GM23338 (cell line): ENCODE measurements at regions not wholly inside any gene's neighbourhood (a gene's known extent, or its start where the extent isn't known, plus 50 kb on each side); places are given as distances from the start of the nearest gene placed in this dataset.

Experiments
- ATAC-seq: fragments of 200-7000 bp; cut with Tn5 transposase; 3 replicates; pipeline ENCODE4 v1.9.1; 2020
- DNase-seq: peaks from one replicate; pipeline ENCODE4 v3.0.0-alpha.2; 2015; ENCODE audit warnings: low spot score
- H2AFZ ChIP-seq: fragments of 200-600 bp; sonication (generic); 2 replicates; pipeline ENCODE4 v1.8.0; 2016; ENCODE audit warnings: antibody characterized with exemption, mild to moderate bottlenecking, moderate library complexity
- H3F3A ChIP-seq: fragments of 200-600 bp; sonication (generic); replicated peaks from 2 replicates; pipeline ENCODE4 v1.8.0; 2017; ENCODE audit warnings: antibody characterized with exemption, mixed run types, low read depth
- H3K27ac ChIP-seq: fragments of 200-600 bp; sonication (generic); 2 replicates; pipeline ENCODE4 v1.6.1; 2016; ENCODE audit warnings: low read depth
- H3K27me3 ChIP-seq: fragments of 200-600 bp; sonication (generic); 2 replicates; pipeline ENCODE4 v1.8.0; 2016; ENCODE audit warnings: mild to moderate bottlenecking, mixed run types, moderate library complexity; ENCODE audit not compliant: insufficient read depth
- H3K36me3 ChIP-seq: fragments of 200-600 bp; sonication (generic); 2 replicates; pipeline ENCODE4 v1.8.0; 2016; ENCODE audit warnings: mild to moderate bottlenecking; ENCODE audit not compliant: insufficient read depth
- H3K4me1 ChIP-seq: fragments of 200-600 bp; sonication (generic); 2 replicates; pipeline ENCODE4 v1.8.0; 2016; ENCODE audit warnings: mild to moderate bottlenecking, moderate library complexity; ENCODE audit not compliant: insufficient read depth
- H3K4me2 ChIP-seq: fragments of 200-600 bp; sonication (generic); 2 replicates; pipeline ENCODE4 v1.7.1; 2017; ENCODE audit warnings: mixed run types
- H3K4me3 ChIP-seq: fragments of 200-600 bp; sonication (generic); 2 replicates; pipeline ENCODE4 v1.6.1; 2016; ENCODE audit warnings: mixed run types
- H3K79me2 ChIP-seq: fragments of 200-600 bp; sonication (generic); replicated peaks from 2 replicates; pipeline ENCODE4 v1.8.0; 2017; ENCODE audit warnings: mild to moderate bottlenecking; ENCODE audit not compliant: insufficient read depth
- H3K9me2 ChIP-seq: fragments of 200-600 bp; sonication (generic); 2 replicates; pipeline ENCODE4 v1.8.0; 2017; ENCODE audit not compliant: insufficient read depth
- H4K20me1 ChIP-seq: fragments of 200-600 bp; sonication (generic); replicated peaks from 2 replicates; pipeline ENCODE4 v1.8.0; 2017; ENCODE audit warnings: mild to moderate bottlenecking; ENCODE audit not compliant: insufficient read depth
- H3K27ac Mint-ChIP-seq: 2 replicates; pipeline ENCODE4 v1.8.0; 2020; ENCODE audit warnings: inconsistent platforms, mild to moderate bottlenecking, moderate library complexity, mixed read lengths
- H3K27me3 Mint-ChIP-seq: 3 replicates; pipeline ENCODE4 v1.8.0; 2022; ENCODE audit warnings: low read depth, mild to moderate bottlenecking, moderate library complexity, mixed read lengths, inconsistent platforms; ENCODE audit not compliant: insufficient read depth, poor library complexity
- H3K36me3 Mint-ChIP-seq: 3 replicates; pipeline ENCODE4 v1.8.0; 2021; ENCODE audit warnings: low read depth, mild to moderate bottlenecking, inconsistent platforms, moderate library complexity, mixed read lengths
- H3K4me1 Mint-ChIP-seq: 3 replicates; pipeline ENCODE4 v1.8.0; 2020; ENCODE audit warnings: mild to moderate bottlenecking, inconsistent platforms, mixed read lengths
- H3K4me3 Mint-ChIP-seq: 3 replicates; pipeline ENCODE4 v1.8.0; 2021; ENCODE audit warnings: moderate library complexity, mild to moderate bottlenecking, inconsistent platforms, mixed read lengths
- H3K9me3 Mint-ChIP-seq: 3 replicates; pipeline ENCODE4 v1.8.0; 2020; ENCODE audit warnings: moderate library complexity, mild to moderate bottlenecking, inconsistent platforms, mixed read lengths
- CTCF ChIP-seq, 2 experiments: fragments of 200-600 bp in 1 of 2; sonication (generic) in 1 of 2; conservative IDR thresholded peaks; 2 replicates each; pipeline versions ENCODE4 v1.5.1 to v1.6.1; 2016 to 2017; ENCODE audit warnings: antibody characterized with exemption in 2 of 2, low read depth in 2 of 2, mild to moderate bottlenecking in 2 of 2, moderate library complexity in 1 of 2
- EZH2 ChIP-seq: fragments of 200-600 bp; sonication (generic); IDR thresholded peaks from one replicate; pipeline ENCODE4 v1.8.0; 2017; ENCODE audit warnings: antibody characterized with exemption, mild to moderate bottlenecking, low read depth; ENCODE audit not compliant: unreplicated experiment
- NANOG ChIP-seq: IDR thresholded peaks from 2 replicates; pipeline ENCODE4 v1.6.1; 2016; ENCODE audit warnings: antibody characterized with exemption, borderline replicate concordance
- STAT1 ChIP-seq: IDR thresholded peaks from one replicate; pipeline ENCODE4 v1.6.1; 2016; ENCODE audit warnings: antibody characterized with exemption; ENCODE audit not compliant: unreplicated experiment
- ZNF114 ChIP-seq: fragments of 250-450 bp; sonication (Bioruptor Pico); IDR thresholded peaks from 2 replicates; pipeline ENCODE4 v1.5.0; 2020; ENCODE audit warnings: mild to moderate bottlenecking, moderate library complexity
- ZNF331 ChIP-seq: fragments of 250-450 bp; sonication (Bioruptor Pico); IDR thresholded peaks from 2 replicates; pipeline ENCODE4 v1.5.0; 2020; ENCODE audit warnings: low read depth, mild to moderate bottlenecking, moderate library complexity

DNA sequence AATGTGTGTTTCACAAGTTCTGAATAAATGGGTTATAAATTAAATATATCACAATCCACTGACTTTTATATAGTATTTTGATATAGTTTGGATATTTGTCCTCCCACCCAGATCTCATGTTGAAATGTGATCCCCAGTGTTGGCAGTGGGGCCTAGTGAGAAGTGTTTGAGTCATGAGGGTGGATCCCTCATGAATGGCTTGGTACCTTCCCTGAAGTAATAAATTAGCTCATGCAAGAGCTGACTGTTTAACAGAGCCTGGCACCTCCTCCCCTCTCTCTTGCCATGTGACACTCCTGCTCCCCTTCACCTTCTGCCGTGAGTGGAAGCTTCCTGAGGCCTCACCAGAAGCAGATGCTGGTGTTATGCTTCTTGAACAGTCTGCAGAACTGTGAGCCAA lies 127.9 kb upstream of the PALM2AKAP2 start:
- Histone ChIP-seq H3K36me3 (no peaks in the 10 kb centered on the region), H3K9me2 (no peaks in the 10 kb centered on the region; the same call in none of the 2 replicates), H3K27me3 (no peaks in the 10 kb centered on the region), H3K4me3 (no peak overlapping the region), H3F3A (no peaks in the 10 kb centered on the region), H3K79me2 (no peaks in the 10 kb centered on the region), H2AFZ (no peak overlapping the region), H3K4me2 (no peak overlapping the region), H4K20me1 (no peaks in the 10 kb centered on the region), H3K27ac (no peak overlapping the region), H3K4me1 (0 out of 2 replicates have a peak, but pooled peaks cover 3% of the 10 kb centered on the region)
- no peak overlapping the region for H3K27ac Mint-ChIP-seq
- no peak overlapping the region for H3K4me3 Mint-ChIP-seq
- DNase-seq (no peak), ATAC-seq (no peak)
- H3K4me1 Mint-ChIP-seq = peaks cover 5% of the 10 kb centered on the region; the same call in 2 of the 3 replicates
- TF ChIP-seq STAT1 (no peak), CTCF (conservative IDR thresholded peaks at IDR 0.05; ENCODE audit: low read depth in 2 of 2) (no peak), EZH2 (no peak), NANOG (no peak)
- peaks cover 2% of the 10 kb centered on the region for H3K27me3 Mint-ChIP-seq
- H3K36me3 Mint-ChIP-seq = no peaks in the 10 kb centered on the region; the same call in 2 of the 3 replicates
- peaks cover 6% of the 10 kb centered on the region; the same call in 1 of the 3 replicates for H3K9me3 Mint-ChIP-seq

DNA sequence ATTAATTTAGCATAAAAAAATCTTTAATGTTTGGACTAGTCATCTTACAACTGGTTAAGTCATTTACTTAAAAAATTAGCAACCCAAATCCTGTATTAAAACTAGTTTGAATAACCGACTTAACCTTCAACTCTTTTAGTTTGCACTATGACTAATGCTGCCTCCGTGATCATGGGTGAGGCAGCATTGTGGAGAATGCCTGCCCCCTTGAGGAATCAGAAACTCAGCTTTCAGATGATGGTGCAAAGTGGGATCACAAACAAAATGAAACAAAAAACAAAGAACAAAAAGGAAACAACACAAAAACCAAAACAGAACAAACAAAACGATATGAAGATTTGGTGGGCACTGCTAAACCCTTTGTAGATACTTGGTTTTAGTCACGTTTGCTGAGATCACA lies 127.0 kb upstream of the PALM2AKAP2 start:
- DNase-seq = peak; percentile 53

More for the DNA sequence above, 127.0 kb upstream of the PALM2AKAP2 start:
- Histone ChIP-seq H3K79me2 (no peaks in the 10 kb centered on the region), H3K4me1 (0 out of 2 replicates have a peak, but pooled peaks cover 3% of the 10 kb centered on the region), H3F3A (no peaks in the 10 kb centered on the region), H3K27me3 (no peaks in the 10 kb centered on the region), H3K4me3 (no peak overlapping the region), H3K4me2 (no peak overlapping the region), H2AFZ (no peak overlapping the region), H4K20me1 (no peaks in the 10 kb centered on the region), H3K9me2 (no peaks in the 10 kb centered on the region; the same call in none of the 2 replicates), H3K27ac (no peak overlapping the region), H3K36me3 (no peaks in the 10 kb centered on the region)
- TF ChIP-seq ZNF331 (no peak), ZNF114 (CRISPR knock-in tag) (no peak), CTCF (conservative IDR thresholded peaks at IDR 0.05; ENCODE audit: low read depth in 2 of 2) (peak; percentile 59 to 83)
- Mint-ChIP-seq H3K9me3 (peaks cover 6% of the 10 kb centered on the region; the same call in 1 of the 3 replicates), H3K4me1 (peaks cover 5% of the 10 kb centered on the region; the same call in 2 of the 3 replicates), H3K27me3 (peaks cover 2% of the 10 kb centered on the region), H3K4me3 (no peak overlapping the region), H3K36me3 (no peaks in the 10 kb centered on the region; the same call in 2 of the 3 replicates), H3K27ac (no peak overlapping the region)
- ATAC-seq = peak; percentile 80
